A204.1 (cell line): ENCODE measurements at regions not wholly inside any gene's neighbourhood (a gene's known extent, or its start where the extent isn't known, plus 50 kb on each side); places are given as distances from the start of the nearest gene placed in this dataset.
"Not testable (repeated sequence)": the region's sequence is repeated elsewhere in the genome, so short reads cannot be mapped to it uniquely, and the experiment has no call there.

ENCODE experiments used
- FAIRE-seq: peaks from 2 replicates; lab custom pipeline; 2012; peaks lifted over from hg19 to GRCh38; lab: Jason Lieb, UNC

GRCh38 chr11:23484618-23485017, 624.3 kb upstream of the CCDC179 start:
- FAIRE-seq = not testable (repeated sequence)

GRCh38 chr11:23490557-23491235, 630.4 kb upstream of the CCDC179 start:
- FAIRE-seq = no peak

- FAIRE-seq = no peak
These were observed 634.7 kb upstream of the CCDC179 start for GRCh38 chr11:23494981-23495380.

GRCh38 chr11:23496340-23496739, 636.1 kb upstream of the CCDC179 start:
- FAIRE-seq = no peak

GRCh38 chr11:23497040-23497439, 636.8 kb upstream of the CCDC179 start:
- no peak for FAIRE-seq

GRCh38 chr11:23502389-23502788, 642.1 kb upstream of the CCDC179 start:
- FAIRE-seq = no peak

- FAIRE-seq = no peak
These were observed 642.6 kb upstream of the CCDC179 start for GRCh38 chr11:23502826-23503225.

- no peak for FAIRE-seq
These were observed 648.7 kb upstream of the CCDC179 start for GRCh38 chr11:23509023-23509422.

GRCh38 chr11:23509821-23510220, 649.5 kb upstream of the CCDC179 start:
- no peak for FAIRE-seq

GRCh38 chr11:23519194-23519593, 658.9 kb upstream of the CCDC179 start:
- FAIRE-seq = no peak

- no peak for FAIRE-seq
These were observed 660.1 kb upstream of the CCDC179 start for GRCh38 chr11:23520226-23520960.

- FAIRE-seq = no peak
These were observed 676.6 kb upstream of the CCDC179 start for GRCh38 chr11:23536907-23537306.

- FAIRE-seq = no peak
These were observed 679.3 kb upstream of the CCDC179 start for GRCh38 chr11:23539556-23539955.

GRCh38 chr11:23540101-23540561, 679.9 kb upstream of the CCDC179 start:
- no peak for FAIRE-seq

- FAIRE-seq = no peak
These were observed 681.9 kb upstream of the CCDC179 start for GRCh38 chr11:23542189-23542588.

GRCh38 chr11:23542816-23543215, 682.5 kb upstream of the CCDC179 start:
- FAIRE-seq = no peak

GRCh38 chr11:23543651-23544222, 683.5 kb upstream of the CCDC179 start:
- FAIRE-seq = no peak

- FAIRE-seq = no peak
These were observed 691.4 kb upstream of the CCDC179 start for GRCh38 chr11:23551706-23552105.

GRCh38 chr11:23554002-23554401, 693.7 kb upstream of the CCDC179 start:
- no peak for FAIRE-seq

GRCh38 chr11:23555085-23555484, 694.8 kb upstream of the CCDC179 start:
- no peak for FAIRE-seq

- no peak for FAIRE-seq
These were observed 696.0 kb upstream of the CCDC179 start for GRCh38 chr11:23556163-23556750.

GRCh38 chr11:23563591-23563990, 703.3 kb upstream of the CCDC179 start:
- no peak for FAIRE-seq

- FAIRE-seq = no peak
These were observed 704.1 kb upstream of the CCDC179 start for GRCh38 chr11:23564370-23564769.
